ENCODE measurements at regions not wholly inside any gene's neighbourhood (a gene's known extent, or its start where the extent isn't known, plus 50 kb on each side); places are given as distances from the start of the nearest gene placed in this dataset.

DNA sequence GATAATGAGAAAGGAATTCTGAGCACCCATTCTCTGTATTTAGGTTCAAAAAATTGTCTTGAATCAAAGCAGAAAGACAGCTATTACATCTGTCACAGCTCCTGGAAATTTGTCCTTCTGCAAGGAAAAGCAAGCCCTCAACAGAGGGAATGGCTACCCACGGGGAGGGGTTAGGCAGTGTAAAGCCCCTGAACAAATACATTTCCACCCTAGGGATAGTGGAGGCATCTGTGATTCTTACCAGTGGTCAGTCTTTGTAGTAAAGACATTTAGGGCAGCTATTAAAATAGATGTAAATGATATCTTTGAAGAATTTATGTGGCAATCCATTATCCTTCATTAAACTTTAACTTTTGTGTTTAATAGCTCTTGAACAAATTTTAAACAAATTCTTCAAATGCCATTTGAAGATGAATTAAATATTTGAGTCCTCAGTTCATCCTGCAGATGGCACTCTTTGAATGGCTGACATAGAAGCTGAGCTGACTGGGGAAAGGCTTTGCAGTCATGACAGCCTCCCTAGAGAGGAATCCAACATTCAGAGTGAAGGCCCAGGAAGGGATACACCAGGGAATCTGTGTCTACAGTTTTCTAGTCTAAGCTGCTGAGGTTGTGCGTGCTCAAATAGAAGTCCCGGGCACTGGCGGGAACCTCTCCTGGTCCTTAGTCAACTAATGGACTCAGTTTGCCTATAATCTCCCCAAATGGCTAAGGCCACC lies 359.7 kb upstream of the ROPN1 start:
- BruUV-seq (replicated peaks), result no TSS peak
- Histone ChIP-seq H3K9me2 (ENCODE audit: insufficient read depth, low read length) (no peaks in the 10 kb centered on the region), H3K4me1 (ENCODE audit: insufficient read depth, low read length, poor library complexity, severe bottlenecking) (no peaks in the 10 kb centered on the region), H3K79me2 (ENCODE audit: insufficient read depth, low read depth, low read length) (no peaks in the 10 kb centered on the region), H3K27ac (ENCODE audit: low read depth, low read length, poor library complexity, severe bottlenecking) (no peak overlapping the region), H2AFZ (ENCODE audit: low read length) (no peak overlapping the region), H3K4me2 (ENCODE audit: low read length) (no peak overlapping the region), H3K36me3 (ENCODE audit: insufficient read depth, low read length) (no peaks in the 10 kb centered on the region), H3K9me3 (ENCODE audit: low read length) (no peaks in the 10 kb centered on the region), H3K4me3 (ENCODE audit: low read depth, low read length, poor library complexity, severe bottlenecking) (no peak overlapping the region), H4K20me1 (ENCODE audit: insufficient read depth, low read length) (no peaks in the 10 kb centered on the region)
- intact Hi-C loops (cut with micrococcal nuclease; ENCODE audit: unreplicated experiment), result loop anchor here (2.0 kb wide), 1 partner anchor 117 kb away; no protein-coding TSS in a partner anchor
- POLR2A ChIA-PET, result no interaction called here
- peak; percentile 8 for DNase-seq (ENCODE audit: low spot score)
- CTCF ChIA-PET (ENCODE audit: unreplicated experiment), result no interaction called here
- TF ChIP-seq, protein P1, sequence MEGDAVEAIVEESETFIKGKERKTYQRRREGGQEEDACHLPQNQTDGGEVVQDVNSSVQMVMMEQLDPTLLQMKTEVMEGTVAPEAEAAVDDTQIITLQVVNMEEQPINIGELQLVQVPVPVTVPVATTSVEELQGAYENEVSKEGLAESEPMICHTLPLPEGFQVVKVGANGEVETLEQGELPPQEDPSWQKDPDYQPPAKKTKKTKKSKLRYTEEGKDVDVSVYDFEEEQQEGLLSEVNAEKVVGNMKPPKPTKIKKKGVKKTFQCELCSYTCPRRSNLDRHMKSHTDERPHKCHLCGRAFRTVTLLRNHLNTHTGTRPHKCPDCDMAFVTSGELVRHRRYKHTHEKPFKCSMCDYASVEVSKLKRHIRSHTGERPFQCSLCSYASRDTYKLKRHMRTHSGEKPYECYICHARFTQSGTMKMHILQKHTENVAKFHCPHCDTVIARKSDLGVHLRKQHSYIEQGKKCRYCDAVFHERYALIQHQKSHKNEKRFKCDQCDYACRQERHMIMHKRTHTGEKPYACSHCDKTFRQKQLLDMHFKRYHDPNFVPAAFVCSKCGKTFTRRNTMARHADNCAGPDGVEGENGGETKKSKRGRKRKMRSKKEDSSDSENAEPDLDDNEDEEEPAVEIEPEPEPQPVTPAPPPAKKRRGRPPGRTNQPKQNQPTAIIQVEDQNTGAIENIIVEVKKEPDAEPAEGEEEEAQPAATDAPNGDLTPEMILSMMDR (conservative IDR thresholded peaks at IDR 0.05; ENCODE audit: low read length), result peak; percentile 76
- TF ChIP-seq EZH2phosphoT487 (IDR thresholded peaks at IDR 0.05; ENCODE audit: borderline replicate concordance, low read depth, low read length), result no peak

DNA sequence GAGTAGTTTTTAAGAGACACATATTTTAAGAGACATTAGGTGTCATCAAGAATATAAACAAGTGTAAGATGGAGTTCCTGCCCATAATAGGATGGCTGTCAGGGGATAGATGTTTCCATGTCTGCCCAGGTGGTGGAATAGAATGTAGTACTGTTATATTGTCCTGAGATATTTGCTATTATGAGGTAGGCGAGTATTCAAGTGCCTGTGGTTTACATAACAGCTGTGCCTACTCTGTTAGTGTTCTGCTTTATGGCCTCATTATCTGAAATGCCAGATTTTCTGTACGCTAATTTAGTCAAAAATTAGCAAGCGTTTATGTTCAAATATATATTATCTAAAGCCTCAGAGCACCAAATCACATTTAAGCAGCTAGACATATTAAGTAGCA lies 360.2 kb upstream of the ROPN1 start:
- Histone ChIP-seq H3K4me2 (ENCODE audit: low read length) (no peak overlapping the region), H2AFZ (ENCODE audit: low read length) (no peak overlapping the region), H3K4me3 (ENCODE audit: low read depth, low read length, poor library complexity, severe bottlenecking) (no peak overlapping the region), H3K27ac (ENCODE audit: low read depth, low read length, poor library complexity, severe bottlenecking) (no peak overlapping the region), H3K9me3 (ENCODE audit: low read length) (no peaks in the 10 kb centered on the region), H3K4me1 (ENCODE audit: insufficient read depth, low read length, poor library complexity, severe bottlenecking) (no peaks in the 10 kb centered on the region), H3K9me2 (ENCODE audit: insufficient read depth, low read length) (no peaks in the 10 kb centered on the region), H4K20me1 (ENCODE audit: insufficient read depth, low read length) (no peaks in the 10 kb centered on the region), H3K79me2 (ENCODE audit: insufficient read depth, low read depth, low read length) (no peaks in the 10 kb centered on the region), H3K36me3 (ENCODE audit: insufficient read depth, low read length) (no peaks in the 10 kb centered on the region)
- CTCF ChIA-PET (ENCODE audit: unreplicated experiment), result no interaction called here
- POLR2A ChIA-PET, result no interaction called here
- TF ChIP-seq, protein P1 (conservative IDR thresholded peaks at IDR 0.05; ENCODE audit: low read length), result no peak
- TF ChIP-seq EZH2phosphoT487 (IDR thresholded peaks at IDR 0.05; ENCODE audit: borderline replicate concordance, low read depth, low read length), result no peak
- no peak for DNase-seq (ENCODE audit: low spot score)
- intact Hi-C loops (cut with micrococcal nuclease; ENCODE audit: unreplicated experiment), result no loop called here
- BruUV-seq (replicated peaks), result no TSS peak

DNA sequence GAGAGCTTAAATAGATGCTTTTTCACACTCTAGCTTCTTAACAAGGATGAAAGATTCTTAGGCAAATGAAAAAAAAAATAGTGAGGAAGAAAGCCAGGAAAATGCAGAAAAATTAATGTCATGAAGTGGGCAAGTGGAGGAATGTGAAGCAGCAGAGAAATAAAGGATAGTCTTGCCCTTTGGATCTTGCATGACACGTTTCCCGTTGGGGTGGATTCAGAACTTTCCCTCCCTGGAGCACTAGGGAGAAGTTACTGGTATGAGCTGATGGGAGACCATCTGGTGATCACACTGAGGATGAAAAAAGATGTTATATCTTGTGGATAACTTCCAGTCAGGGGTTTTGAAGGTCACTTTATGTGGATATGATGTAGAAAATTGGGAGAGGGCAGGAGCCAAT lies 361.8 kb upstream of the ROPN1 start:
- Histone ChIP-seq H3K27ac (ENCODE audit: low read depth, low read length, poor library complexity, severe bottlenecking) (no peak overlapping the region), H3K4me3 (ENCODE audit: low read depth, low read length, poor library complexity, severe bottlenecking) (no peak overlapping the region), H3K9me2 (ENCODE audit: insufficient read depth, low read length) (no peaks in the 10 kb centered on the region), H4K20me1 (ENCODE audit: insufficient read depth, low read length) (no peaks in the 10 kb centered on the region), H3K79me2 (ENCODE audit: insufficient read depth, low read depth, low read length) (no peaks in the 10 kb centered on the region), H3K9me3 (ENCODE audit: low read length) (no peaks in the 10 kb centered on the region), H3K4me1 (ENCODE audit: insufficient read depth, low read length, poor library complexity, severe bottlenecking) (no peaks in the 10 kb centered on the region), H2AFZ (ENCODE audit: low read length) (no peak overlapping the region), H3K36me3 (ENCODE audit: insufficient read depth, low read length) (no peaks in the 10 kb centered on the region), H3K4me2 (ENCODE audit: low read length) (no peak overlapping the region)
- intact Hi-C loops (cut with micrococcal nuclease; ENCODE audit: unreplicated experiment), result no loop called here
- ChIA-PET POLR2A (no interaction called here), CTCF (ENCODE audit: unreplicated experiment) (no interaction called here)
- BruUV-seq (replicated peaks), result no TSS peak
- TF ChIP-seq, protein P1 (conservative IDR thresholded peaks at IDR 0.05; ENCODE audit: low read length), result no peak
- no peak for TF ChIP-seq EZH2phosphoT487 (IDR thresholded peaks at IDR 0.05; ENCODE audit: borderline replicate concordance, low read depth, low read length)
- no peak for DNase-seq (ENCODE audit: low spot score)

Data from OCI-LY7 (cell line).